ENCODE measurements at regions not wholly inside any gene's neighbourhood (a gene's known extent, or its start where the extent isn't known, plus 50 kb on each side); places are given as distances from the start of the nearest gene placed in this dataset.

- TF ChIP-seq CTCF (IDR thresholded peaks at IDR 0.05; ENCODE audit: borderline replicate concordance, extremely low read depth, low read length, poor library complexity, severe bottlenecking), result no peak
- TF ChIP-seq EZH2 (IDR thresholded peaks at IDR 0.05; ENCODE audit: borderline replicate concordance, low read depth, low read length, severe bottlenecking), result no peak
Measured at GRCh38 chr12:90410962-90411361, 544.0 kb downstream of the CCER1 start.
